ENCODE measurements at regions not wholly inside any gene's neighbourhood (a gene's known extent, or its start where the extent isn't known, plus 50 kb on each side); places are given as distances from the start of the nearest gene placed in this dataset.

DNA sequence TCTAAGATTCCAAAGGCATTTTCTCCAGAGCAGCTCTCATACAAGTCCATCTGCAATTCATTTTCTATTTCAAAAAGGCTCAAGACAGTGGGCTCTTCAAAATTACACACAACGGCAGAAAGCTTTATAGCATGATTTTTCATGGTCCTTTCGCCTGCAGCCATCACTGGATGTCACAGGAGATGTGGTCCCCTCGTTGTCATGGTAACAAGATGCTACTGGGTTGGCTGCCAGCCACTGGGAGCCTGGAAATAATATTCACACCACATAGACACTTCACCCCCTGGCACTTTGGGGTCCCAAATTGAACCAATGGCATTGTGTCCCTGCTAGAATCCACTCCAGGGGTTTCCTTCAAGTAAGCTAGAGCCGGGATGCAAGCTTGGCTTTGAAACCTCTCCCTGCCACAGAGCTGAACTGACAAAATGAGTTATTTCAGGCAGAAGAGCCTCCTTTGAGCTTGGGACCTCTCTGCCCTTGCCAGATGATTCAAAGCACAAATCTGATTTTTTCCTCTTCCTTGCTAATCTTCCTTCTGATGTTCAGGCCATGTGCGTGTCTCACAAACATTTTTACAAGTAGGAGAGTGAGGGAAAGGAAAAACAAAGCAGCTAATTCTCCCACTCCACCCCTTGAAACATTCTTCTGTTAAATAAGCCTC is 512.6 kb upstream of the ADAMTS9 start:
- TF ChIP-seq ZNF302 (tag by site-specific recombination; IDR thresholded peaks at IDR 0.05; ENCODE audit: low read depth) (no peak), ZBTB7A (tag by site-specific recombination; IDR thresholded peaks at IDR 0.05; ENCODE audit: low read depth) (no peak), ZNF548 (tag by site-specific recombination; IDR thresholded peaks at IDR 0.05) (no peak), MEIS1 (CRISPR knock-in tag; IDR thresholded peaks at IDR 0.05; ENCODE audit: borderline replicate concordance) (no peak), ZNF121 (tag by site-specific recombination; IDR thresholded peaks at IDR 0.05) (no peak), ZNF391 (tag by site-specific recombination; IDR thresholded peaks at IDR 0.05; ENCODE audit: borderline replicate concordance, low read depth) (no peak)
- TF ChIP-seq, protein P1, sequence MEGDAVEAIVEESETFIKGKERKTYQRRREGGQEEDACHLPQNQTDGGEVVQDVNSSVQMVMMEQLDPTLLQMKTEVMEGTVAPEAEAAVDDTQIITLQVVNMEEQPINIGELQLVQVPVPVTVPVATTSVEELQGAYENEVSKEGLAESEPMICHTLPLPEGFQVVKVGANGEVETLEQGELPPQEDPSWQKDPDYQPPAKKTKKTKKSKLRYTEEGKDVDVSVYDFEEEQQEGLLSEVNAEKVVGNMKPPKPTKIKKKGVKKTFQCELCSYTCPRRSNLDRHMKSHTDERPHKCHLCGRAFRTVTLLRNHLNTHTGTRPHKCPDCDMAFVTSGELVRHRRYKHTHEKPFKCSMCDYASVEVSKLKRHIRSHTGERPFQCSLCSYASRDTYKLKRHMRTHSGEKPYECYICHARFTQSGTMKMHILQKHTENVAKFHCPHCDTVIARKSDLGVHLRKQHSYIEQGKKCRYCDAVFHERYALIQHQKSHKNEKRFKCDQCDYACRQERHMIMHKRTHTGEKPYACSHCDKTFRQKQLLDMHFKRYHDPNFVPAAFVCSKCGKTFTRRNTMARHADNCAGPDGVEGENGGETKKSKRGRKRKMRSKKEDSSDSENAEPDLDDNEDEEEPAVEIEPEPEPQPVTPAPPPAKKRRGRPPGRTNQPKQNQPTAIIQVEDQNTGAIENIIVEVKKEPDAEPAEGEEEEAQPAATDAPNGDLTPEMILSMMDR (tag by site-specific recombination; IDR thresholded peaks at IDR 0.05): no peak
- TF ChIP-seq, protein P2, sequence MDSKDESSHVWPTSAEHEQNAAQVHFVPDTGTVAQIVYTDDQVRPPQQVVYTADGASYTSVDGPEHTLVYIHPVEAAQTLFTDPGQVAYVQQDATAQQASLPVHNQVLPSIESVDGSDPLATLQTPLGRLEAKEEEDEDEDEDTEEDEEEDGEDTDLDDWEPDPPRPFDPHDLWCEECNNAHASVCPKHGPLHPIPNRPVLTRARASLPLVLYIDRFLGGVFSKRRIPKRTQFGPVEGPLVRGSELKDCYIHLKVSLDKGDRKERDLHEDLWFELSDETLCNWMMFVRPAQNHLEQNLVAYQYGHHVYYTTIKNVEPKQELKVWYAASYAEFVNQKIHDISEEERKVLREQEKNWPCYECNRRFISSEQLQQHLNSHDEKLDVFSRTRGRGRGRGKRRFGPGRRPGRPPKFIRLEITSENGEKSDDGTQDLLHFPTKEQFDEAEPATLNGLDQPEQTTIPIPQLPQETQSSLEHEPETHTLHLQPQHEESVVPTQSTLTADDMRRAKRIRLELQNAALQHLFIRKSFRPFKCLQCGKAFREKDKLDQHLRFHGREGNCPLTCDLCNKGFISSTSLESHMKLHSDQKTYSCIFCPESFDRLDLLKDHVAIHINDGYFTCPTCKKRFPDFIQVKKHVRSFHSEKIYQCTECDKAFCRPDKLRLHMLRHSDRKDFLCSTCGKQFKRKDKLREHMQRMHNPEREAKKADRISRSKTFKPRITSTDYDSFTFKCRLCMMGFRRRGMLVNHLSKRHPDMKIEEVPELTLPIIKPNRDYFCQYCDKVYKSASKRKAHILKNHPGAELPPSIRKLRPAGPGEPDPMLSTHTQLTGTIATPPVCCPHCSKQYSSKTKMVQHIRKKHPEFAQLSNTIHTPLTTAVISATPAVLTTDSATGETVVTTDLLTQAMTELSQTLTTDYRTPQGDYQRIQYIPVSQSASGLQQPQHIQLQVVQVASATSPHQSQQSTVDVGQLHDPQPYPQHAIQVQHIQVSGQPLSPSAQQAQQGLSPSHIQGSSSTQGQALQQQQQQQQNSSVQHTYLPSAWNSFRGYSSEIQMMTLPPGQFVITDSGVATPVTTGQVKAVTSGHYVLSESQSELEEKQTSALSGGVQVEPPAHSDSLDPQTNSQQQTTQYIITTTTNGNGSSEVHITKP (tag by site-specific recombination; IDR thresholded peaks at IDR 0.05): no peak

All from HEK293 (cell line).